ENCODE measurements at regions not wholly inside any gene's neighbourhood (a gene's known extent, or its start where the extent isn't known, plus 50 kb on each side); places are given as distances from the start of the nearest gene placed in this dataset.
A peak's percentile ranks its signal among the peaks of the same experiment; 100 is the strongest.

GRCh38 chr6:10307476-10307875 lies 107.4 kb downstream of the TFAP2A start:
- Histone ChIP-seq H3K27me3 (ENCODE audit: control insufficient read depth, insufficient read depth, low read length) (no peaks in the 10 kb centered on the region), H3K9me3 (ENCODE audit: control insufficient read depth, insufficient read depth, low read length) (no peaks in the 10 kb centered on the region)

GRCh38 chr6:10307028-10307427 lies 107.8 kb downstream of the TFAP2A start:
- Histone ChIP-seq H3K4me1 (ENCODE audit: control insufficient read depth, insufficient read depth, low read length) (no peaks in the 10 kb centered on the region), H3K36me3 (ENCODE audit: control insufficient read depth, insufficient read depth, low read length) (no peaks in the 10 kb centered on the region), H3K27ac (ENCODE audit: low read depth, low read length) (no peak overlapping the region), H3K9me3 (ENCODE audit: control insufficient read depth, insufficient read depth, low read length) (no peaks in the 10 kb centered on the region), H3K4me3 (ENCODE audit: low read depth, low read length) (no peak overlapping the region), H3K27me3 (ENCODE audit: control insufficient read depth, insufficient read depth, low read length) (no peaks in the 10 kb centered on the region)
- 100% methylated on average over 3 of the region's 7 CpGs for WGBS (ENCODE audit: insufficient coverage)
- no peak for DNase-seq (ENCODE audit: low read depth in 4 of 6, low spot score in 6 of 6)

More at GRCh38 chr6:10307476-10307875, 107.4 kb downstream of the TFAP2A start:
- Histone ChIP-seq H3K4me1 (ENCODE audit: control insufficient read depth, insufficient read depth, low read length) (no peaks in the 10 kb centered on the region), H3K4me3 (ENCODE audit: low read depth, low read length) (no peak overlapping the region), H3K36me3 (ENCODE audit: control insufficient read depth, insufficient read depth, low read length) (no peaks in the 10 kb centered on the region), H3K27ac (ENCODE audit: low read depth, low read length) (no peak overlapping the region)
- no peak for DNase-seq (ENCODE audit: low read depth in 4 of 6, low spot score in 6 of 6)
- no CpG with 5 or more reads among the region's 3 CpGs for WGBS (ENCODE audit: insufficient coverage)

GRCh38 chr6:10305790-10306415 lies 109.0 kb downstream of the TFAP2A start:
- no peaks in the 10 kb centered on the region for H3K27me3 ChIP-seq (ENCODE audit: control insufficient read depth, insufficient read depth, low read length)
- H3K4me3 ChIP-seq (ENCODE audit: low read depth, low read length): no peak overlapping the region
- H3K4me1 ChIP-seq (ENCODE audit: control insufficient read depth, insufficient read depth, low read length): no peaks in the 10 kb centered on the region
- H3K9me3 ChIP-seq (ENCODE audit: control insufficient read depth, insufficient read depth, low read length): no peaks in the 10 kb centered on the region
- 94% methylated on average over 4 of the region's 7 CpGs for WGBS (ENCODE audit: insufficient coverage)
- no peak for DNase-seq (ENCODE audit: low read depth in 4 of 6, low spot score in 6 of 6)
- no peaks in the 10 kb centered on the region for H3K36me3 ChIP-seq (ENCODE audit: control insufficient read depth, insufficient read depth, low read length)
- H3K27ac ChIP-seq (ENCODE audit: low read depth, low read length): no peak overlapping the region

- H3K27ac ChIP-seq (ENCODE audit: low read depth, low read length): no peak overlapping the region
- H3K4me1 ChIP-seq (ENCODE audit: control insufficient read depth, insufficient read depth, low read length): no peaks in the 10 kb centered on the region
- WGBS (ENCODE audit: insufficient coverage): 92% methylated on average over 3 of the region's 7 CpGs
- H3K36me3 ChIP-seq (ENCODE audit: control insufficient read depth, insufficient read depth, low read length): no peaks in the 10 kb centered on the region
- no peaks in the 10 kb centered on the region for H3K9me3 ChIP-seq (ENCODE audit: control insufficient read depth, insufficient read depth, low read length)
- no peak for DNase-seq (ENCODE audit: low read depth in 4 of 6, low spot score in 6 of 6)
- no peak overlapping the region for H3K4me3 ChIP-seq (ENCODE audit: low read depth, low read length)
- no peaks in the 10 kb centered on the region for H3K27me3 ChIP-seq (ENCODE audit: control insufficient read depth, insufficient read depth, low read length)
These were observed 111.0 kb downstream of the TFAP2A start for GRCh38 chr6:10303608-10304506.

GRCh38 chr6:10302566-10303235 lies 112.2 kb downstream of the TFAP2A start:
- Histone ChIP-seq H3K9me3 (ENCODE audit: control insufficient read depth, insufficient read depth, low read length) (no peaks in the 10 kb centered on the region), H3K4me1 (ENCODE audit: control insufficient read depth, insufficient read depth, low read length) (no peaks in the 10 kb centered on the region), H3K27ac (ENCODE audit: low read depth, low read length) (no peak overlapping the region), H3K36me3 (ENCODE audit: control insufficient read depth, insufficient read depth, low read length) (no peaks in the 10 kb centered on the region), H3K4me3 (ENCODE audit: low read depth, low read length) (no peak overlapping the region), H3K27me3 (ENCODE audit: control insufficient read depth, insufficient read depth, low read length) (no peaks in the 10 kb centered on the region)
- peak in 1 of 6 donors; percentile 42 for DNase-seq (ENCODE audit: low read depth in 4 of 6, low spot score in 6 of 6)
- WGBS (ENCODE audit: insufficient coverage): no CpG with 5 or more reads among the region's 6 CpGs

DNA sequence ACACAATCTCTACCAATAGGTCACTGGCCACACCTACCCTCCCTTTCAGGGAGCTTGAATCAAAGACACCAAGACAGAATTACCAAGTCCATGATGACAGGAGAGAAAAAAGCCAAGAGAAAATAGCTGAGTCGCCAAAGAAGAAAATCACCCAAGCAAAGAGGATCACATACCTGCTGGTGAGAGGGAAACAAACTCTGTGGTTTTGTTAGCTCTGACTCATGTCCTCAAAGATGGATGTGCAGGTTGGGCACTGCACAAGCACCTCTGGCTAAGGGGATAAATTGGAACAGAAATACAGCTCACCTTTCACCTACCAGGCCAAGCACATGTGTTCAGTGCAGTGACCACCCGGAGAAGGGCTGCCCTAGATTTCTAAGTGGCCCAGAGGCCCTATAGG lies 114.8 kb downstream of the TFAP2A start:
- H3K4me3 ChIP-seq (ENCODE audit: low read depth, low read length): no peak overlapping the region
- H3K27me3 ChIP-seq (ENCODE audit: control insufficient read depth, insufficient read depth, low read length): no peaks in the 10 kb centered on the region
- no peak for DNase-seq (ENCODE audit: low read depth in 4 of 6, low spot score in 6 of 6)
- H3K9me3 ChIP-seq (ENCODE audit: control insufficient read depth, insufficient read depth, low read length): no peaks in the 10 kb centered on the region
- no peaks in the 10 kb centered on the region for H3K4me1 ChIP-seq (ENCODE audit: control insufficient read depth, insufficient read depth, low read length)
- WGBS (ENCODE audit: insufficient coverage): 75% methylated on average over 1 of the region's 2 CpGs
- no peak overlapping the region for H3K27ac ChIP-seq (ENCODE audit: low read depth, low read length)
- H3K36me3 ChIP-seq (ENCODE audit: control insufficient read depth, insufficient read depth, low read length): no peaks in the 10 kb centered on the region

DNA sequence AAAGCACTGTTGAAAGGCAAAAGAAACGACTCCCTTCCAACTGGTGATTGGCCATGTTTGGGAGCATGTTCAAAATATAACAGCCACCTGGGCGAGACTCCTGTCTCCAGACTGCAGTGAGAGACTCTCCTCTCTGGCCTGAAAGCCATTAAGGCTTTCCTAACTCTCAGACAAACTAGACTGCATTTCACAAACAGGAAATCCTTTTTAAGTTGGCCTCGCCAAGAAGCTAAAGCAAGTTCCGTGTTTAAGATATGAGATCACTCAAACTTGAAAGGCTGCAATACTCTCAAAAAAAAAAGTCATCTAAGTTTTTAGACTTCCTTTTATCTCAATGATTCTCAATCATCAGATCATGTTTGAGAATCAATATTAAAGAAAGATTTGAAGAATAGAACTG lies 117.0 kb downstream of the TFAP2A start:
- Histone ChIP-seq H3K9me3 (ENCODE audit: control insufficient read depth, insufficient read depth, low read length) (no peaks in the 10 kb centered on the region), H3K36me3 (ENCODE audit: control insufficient read depth, insufficient read depth, low read length) (no peaks in the 10 kb centered on the region), H3K4me1 (ENCODE audit: control insufficient read depth, insufficient read depth, low read length) (no peaks in the 10 kb centered on the region), H3K27me3 (ENCODE audit: control insufficient read depth, insufficient read depth, low read length) (no peaks in the 10 kb centered on the region), H3K4me3 (ENCODE audit: low read depth, low read length) (no peak overlapping the region), H3K27ac (ENCODE audit: low read depth, low read length) (no peak overlapping the region)
- WGBS (ENCODE audit: insufficient coverage): 84% methylated on average over 3 of the region's 4 CpGs
- DNase-seq (ENCODE audit: low read depth in 4 of 6, low spot score in 6 of 6): no peak

DNA sequence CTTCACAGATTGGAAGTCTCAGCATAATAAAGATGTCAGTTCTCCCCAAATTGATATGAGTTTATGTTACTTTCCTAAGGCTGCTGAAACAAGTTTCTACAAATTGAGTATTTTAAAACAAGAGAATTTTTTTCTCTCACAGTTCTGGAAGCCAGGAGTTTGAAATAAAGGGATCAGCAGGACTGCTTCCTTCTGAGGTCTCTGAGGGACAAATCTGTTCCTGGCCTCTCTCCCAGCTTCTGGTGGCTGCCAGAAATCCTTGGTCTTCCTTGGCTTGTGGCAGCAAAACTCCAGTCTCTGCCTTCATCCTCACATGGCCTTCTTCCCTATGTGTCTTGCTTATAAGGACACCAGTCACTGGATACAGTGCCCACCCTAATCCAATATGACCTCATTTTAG lies 136.1 kb downstream of the TFAP2A start:
- H3K36me3 ChIP-seq (ENCODE audit: control insufficient read depth, insufficient read depth, low read length): no peaks in the 10 kb centered on the region
- no peak overlapping the region for H3K27ac ChIP-seq (ENCODE audit: low read depth, low read length)
- no peak overlapping the region for H3K4me3 ChIP-seq (ENCODE audit: low read depth, low read length)
- no peaks in the 10 kb centered on the region for H3K27me3 ChIP-seq (ENCODE audit: control insufficient read depth, insufficient read depth, low read length)
- no peaks in the 10 kb centered on the region for H3K9me3 ChIP-seq (ENCODE audit: control insufficient read depth, insufficient read depth, low read length)
- no peaks in the 10 kb centered on the region for H3K4me1 ChIP-seq (ENCODE audit: control insufficient read depth, insufficient read depth, low read length)
- peak in 1 of 6 donors; percentile 87 for DNase-seq (ENCODE audit: low read depth in 4 of 6, low spot score in 6 of 6)

DNA sequence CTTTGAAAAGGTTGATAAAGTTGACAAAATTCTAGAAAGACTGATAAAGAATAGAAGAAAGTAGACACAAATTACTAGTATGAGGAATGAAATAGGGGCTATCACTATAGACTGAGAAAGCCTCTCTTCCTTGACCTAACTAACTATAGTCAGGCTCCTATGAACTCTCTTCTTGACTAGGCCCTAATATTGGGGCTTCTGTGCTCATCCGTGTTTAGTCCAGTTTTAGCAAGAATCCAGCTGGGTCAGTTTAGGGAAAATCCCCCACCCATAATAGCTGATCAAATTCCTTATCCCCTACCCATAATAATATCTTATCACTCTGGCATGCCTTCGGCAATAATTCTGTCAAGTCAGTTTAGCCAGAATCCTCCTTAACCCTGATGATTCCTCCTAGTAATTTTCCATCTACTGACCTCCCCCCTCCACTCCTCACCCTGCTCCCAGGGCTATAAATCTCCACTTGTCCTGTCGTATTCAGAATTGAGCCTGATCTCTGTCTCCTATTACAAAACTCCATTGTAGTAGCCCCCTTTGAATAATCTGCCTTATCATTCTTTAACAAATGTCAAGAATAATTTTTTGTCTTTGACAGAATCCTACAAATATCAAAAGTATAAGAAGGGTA lies 138.1 kb downstream of the TFAP2A start:
- no peaks in the 10 kb centered on the region for H3K9me3 ChIP-seq (ENCODE audit: control insufficient read depth, insufficient read depth, low read length)
- DNase-seq (ENCODE audit: low read depth in 4 of 6, low spot score in 6 of 6): no peak
- 63% methylated on average over 3 of the region's 3 CpGs for WGBS (ENCODE audit: insufficient coverage)
- H3K27ac ChIP-seq (ENCODE audit: low read depth, low read length): no peak overlapping the region
- no peaks in the 10 kb centered on the region for H3K27me3 ChIP-seq (ENCODE audit: control insufficient read depth, insufficient read depth, low read length)
- H3K4me1 ChIP-seq (ENCODE audit: control insufficient read depth, insufficient read depth, low read length): no peaks in the 10 kb centered on the region
- no peak overlapping the region for H3K4me3 ChIP-seq (ENCODE audit: low read depth, low read length)
- no peaks in the 10 kb centered on the region for H3K36me3 ChIP-seq (ENCODE audit: control insufficient read depth, insufficient read depth, low read length)

Measured in spinal cord (tissue), 9 donors.